GM18909 (cell line): ENCODE measurements at regions not wholly inside any gene's neighbourhood (a gene's known extent, or its start where the extent isn't known, plus 50 kb on each side); places are given as distances from the start of the nearest gene placed in this dataset.

Experiments used
- ATAC-seq: cut with Tn5 transposase; IDR thresholded peaks from one replicate; pipeline ENCODE4 v1.9.1; 2021; ENCODE audit warnings: mild to moderate bottlenecking; ENCODE audit not compliant: unreplicated experiment, poor library complexity

DNA sequence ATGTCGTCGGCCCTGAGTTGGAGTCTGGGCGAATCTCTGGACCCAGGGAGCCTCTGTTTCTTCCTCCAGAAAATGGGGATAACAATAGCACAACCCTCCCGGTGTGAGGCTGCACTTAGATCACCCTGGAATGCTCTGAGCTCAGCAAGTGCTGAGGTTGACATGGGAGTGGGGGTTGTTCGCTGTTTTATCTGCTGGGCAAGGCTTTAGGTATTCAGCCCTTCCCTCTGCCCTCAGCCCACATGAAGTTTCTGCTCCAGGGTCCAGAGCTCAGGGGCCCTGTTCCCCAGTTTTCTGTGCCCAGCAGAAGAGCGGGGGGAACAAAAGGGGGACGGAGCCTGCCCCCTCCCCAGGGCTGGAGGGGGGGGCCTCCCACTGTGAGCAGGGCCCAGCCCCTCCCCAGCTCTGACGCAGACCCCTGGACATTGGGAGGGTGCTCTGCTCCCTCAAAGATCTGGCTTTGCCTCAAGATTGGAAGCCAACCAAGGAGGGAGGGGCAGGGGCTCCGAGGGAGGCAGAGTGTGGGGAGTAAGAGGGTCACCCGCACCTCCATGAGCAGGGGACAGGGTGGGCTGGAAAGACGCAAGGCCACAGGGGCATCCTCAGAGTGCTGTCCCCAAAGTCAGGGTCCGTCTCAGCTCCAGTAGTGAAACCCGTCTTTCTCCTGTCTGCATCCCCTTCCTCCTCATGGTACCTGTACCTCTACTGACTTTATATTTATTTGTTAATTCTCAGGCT is 215.6 kb downstream of the C9orf50 start:
- no peak for ATAC-seq

DNA sequence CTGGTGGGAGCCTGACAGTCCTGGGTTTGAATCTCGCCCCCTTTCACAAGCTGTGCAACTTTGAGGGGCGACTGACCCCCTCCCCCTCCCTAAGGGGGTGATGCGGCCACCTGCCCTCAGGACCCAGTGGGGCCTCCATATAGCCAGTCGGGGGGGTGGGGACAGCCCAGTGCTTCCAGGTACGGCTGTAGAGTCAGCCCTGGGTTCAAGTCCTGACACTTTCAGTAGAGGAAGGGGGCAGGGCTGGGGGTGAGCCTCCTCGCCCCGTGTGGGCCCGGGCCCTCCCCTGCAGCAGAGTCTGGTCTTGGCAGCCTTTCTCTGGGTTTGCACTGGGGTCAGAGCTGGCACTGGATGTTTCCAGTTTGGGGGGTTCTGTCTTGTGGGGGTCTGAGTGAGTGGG is 216.3 kb downstream of the C9orf50 start:
- ATAC-seq, result no peak

DNA sequence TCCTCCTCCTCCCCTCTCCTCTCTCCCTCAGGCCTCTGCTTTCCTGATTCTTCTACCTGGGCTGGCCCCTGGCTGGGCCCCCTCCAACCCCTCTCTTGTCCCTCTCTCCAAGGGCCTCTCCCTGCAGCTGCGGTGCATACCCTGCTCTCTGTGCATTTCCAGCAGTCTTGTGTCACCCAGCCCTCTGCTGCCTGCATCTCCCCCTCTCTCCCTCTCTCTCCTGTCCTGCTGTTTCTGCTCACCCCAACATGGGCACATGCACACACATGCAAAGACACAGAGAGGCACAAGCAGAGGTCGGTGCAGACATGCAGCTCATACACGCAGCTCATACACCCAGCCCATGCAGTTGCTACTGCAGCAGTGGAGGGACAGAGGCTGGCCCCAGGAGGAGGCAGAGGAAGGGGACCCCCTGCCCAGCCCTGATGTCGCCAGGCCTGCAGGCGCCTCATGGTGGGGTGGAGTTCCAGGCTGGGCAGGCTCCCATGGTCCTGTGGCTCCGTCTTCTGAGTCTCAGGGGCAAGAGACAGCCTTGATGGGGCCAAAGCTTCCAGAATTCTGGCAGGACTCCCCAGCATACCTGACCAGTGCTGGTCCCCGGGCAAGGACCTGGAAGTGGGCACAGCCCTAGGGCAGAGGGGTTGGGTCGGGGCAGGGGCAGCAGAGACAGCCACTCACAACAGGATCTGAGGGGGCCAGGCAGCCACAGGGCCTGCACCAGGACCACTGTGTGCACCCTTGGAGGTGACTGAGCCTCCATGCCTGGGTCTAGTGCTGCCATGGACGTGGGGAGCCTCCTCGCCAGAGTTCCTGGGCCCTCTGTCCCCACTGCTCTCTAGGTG is 216.9 kb downstream of the C9orf50 start:
- no peak for ATAC-seq

DNA sequence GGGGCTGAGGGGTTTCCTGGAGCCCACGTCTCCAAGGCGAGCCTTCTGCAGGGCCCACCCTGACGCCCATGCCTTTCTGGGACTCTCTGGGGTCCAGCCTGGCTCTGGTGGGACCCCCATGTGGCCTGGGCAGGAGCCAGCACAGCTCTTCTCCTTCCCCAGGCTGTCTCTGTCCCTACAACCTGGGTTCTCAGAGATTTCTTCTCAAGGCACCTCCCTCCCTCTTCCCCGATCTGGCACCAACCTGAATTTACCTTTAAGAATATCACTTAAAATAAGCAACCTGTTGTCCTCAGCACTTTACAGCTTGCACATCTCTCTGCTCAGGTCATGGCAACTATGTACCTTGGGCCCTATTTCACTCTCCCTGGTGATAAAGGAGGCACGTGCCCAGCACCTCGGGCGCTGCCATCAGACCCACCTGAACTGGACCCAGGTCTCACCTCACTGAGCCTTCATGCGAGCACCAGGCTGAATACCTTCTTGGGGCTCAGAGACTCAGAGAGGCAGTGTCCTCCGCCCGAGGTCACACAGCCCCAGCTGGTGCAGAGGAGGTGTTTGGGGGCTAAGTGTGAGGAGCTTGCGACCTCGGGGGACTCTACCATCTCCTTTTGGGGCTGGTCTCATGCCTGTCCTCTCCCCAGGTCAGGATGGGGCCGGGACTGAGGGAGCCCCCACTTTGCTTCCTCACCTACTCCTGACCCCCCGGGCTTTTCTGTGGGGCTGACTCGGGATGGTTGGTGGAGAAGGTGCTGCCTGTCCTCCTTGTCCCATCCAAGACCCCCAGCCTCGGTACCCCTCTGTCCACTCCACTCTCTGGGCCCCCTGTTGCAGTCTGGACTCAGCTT is 217.7 kb downstream of the C9orf50 start:
- no peak for ATAC-seq

DNA sequence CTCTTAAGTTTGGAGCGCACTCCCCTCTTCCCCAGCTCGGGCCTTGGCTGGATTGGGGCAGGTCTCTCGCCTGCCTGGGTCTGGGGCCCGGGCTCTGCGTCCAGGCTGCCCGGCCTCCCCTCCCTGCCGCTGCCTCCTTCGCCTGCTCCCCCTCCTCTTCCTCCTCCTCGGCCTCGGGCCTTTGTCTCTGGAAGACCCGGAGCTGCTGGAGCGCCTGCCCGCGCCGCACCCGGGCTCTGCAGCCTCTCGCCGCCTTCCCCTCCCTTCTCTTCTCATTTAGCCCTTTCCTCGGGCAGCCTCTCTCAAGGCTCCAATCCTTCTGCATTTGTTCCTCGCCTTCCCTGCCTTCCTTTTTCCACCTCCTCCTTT is 218.5 kb downstream of the C9orf50 start:
- no peak for ATAC-seq

DNA sequence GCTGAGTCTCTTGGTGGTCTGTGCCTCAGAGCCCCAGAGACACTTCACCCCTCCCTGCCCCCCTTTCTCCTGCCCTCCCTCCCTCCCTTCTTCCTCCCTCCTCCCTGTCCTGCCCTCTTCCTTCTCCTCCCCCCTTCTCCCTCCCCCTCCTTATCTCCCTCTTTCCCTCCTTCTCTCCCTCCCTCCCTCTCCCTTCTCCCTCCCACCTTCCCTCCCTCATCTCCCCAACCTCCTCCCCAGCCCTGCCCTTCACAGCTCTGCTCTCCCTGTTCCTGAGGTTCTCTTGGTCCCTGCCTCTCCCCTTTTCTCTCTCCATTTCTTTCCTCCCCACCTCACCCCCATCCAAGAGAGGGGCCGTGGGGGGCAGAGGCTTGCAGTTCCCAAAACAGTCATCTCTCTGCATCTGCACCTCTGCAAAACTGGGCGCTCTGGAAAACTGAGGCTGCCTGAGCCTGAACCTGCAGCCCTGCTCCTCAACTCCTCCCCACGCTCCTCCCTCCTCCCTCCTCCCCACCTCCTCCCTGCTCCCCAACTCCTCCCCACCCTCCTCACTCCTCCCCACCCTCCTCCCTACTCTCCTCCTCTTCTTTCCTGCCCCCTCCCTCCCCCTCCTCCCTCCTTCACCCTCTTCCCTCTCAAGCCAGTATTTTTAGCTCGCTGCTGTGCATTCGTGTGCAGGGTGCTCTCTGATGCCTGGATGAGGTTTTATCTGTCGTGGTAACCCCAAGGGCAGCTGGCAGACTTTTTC is 219.1 kb downstream of the C9orf50 start:
- no peak for ATAC-seq

DNA sequence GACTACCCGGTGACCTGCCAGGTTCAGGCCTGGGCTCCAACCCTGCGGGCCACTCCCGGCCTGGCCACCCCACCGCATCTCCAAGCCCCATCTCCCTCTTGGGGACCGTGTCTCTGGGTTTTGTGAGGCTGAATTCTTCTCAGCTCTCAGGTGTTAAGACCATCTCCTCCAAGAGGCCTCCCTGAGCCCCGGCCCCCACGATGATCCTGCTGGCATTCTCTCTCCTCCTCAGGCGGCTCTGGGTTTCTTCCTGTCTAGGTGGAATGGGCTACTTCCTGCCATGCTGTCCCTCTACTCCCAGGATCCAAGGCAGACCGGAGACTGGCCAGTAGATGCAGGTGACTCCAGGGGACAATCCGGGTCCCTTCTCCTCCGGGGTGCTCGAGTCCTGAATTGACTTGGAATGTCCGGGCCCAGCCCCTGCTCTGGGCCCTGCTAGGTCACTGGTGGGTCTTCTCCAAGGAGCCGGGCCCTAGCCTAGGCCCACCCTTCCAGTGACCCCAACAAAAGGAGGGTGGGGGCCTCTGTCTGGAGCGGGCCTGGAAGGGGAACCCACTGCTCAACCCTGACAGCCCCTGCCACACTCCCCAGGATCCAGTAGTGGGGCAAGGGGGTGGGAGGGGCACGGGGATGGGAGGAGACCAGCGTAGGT is 219.8 kb downstream of the C9orf50 start:
- ATAC-seq, result no peak

DNA sequence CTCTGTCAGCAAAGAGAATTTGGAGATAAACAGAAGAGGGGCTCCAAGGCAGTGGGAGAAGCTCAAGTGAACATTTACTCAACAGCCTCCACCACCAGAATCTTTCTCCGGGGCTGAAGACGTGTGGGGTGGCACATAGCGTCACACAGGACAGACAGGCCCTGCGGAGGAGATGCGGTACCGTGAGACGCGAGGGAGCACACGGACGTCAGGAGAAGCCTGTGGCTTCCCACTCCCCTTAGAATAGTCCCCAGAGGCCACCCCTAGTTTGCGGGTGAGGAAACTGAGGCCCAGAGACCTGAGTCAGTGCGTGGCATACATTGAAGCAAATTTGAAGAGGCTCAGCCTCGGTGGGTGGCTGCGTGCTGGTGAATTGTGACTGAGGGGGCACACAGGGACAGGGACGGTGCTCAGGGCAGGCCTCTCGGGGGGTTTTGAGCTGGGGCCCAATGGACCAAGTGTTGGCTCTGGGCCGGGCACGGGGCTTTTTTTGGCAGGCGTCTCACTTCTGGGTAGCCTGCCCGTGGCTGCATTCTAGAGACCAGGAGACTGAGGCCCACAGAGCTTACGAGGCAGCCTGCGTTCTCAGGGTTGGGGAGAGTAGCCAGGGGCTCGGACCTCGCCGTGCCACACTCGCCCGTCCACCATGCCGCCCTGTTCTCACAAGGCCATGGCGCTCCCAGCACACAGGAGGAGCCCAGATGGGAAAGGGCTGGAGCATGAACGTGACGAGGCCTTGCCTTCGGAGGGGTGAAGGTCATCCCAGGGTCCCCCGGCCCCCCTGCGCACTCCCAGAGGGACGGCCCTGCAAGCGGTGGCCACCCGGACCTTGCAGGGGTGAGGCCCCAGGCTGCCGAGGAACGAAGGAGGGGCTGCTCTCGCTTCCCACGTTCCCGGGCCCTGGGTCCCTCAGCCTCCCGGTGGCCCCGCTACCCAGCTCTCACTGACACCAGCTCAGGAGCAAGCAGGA is 220.6 kb downstream of the C9orf50 start:
- no peak for ATAC-seq

DNA sequence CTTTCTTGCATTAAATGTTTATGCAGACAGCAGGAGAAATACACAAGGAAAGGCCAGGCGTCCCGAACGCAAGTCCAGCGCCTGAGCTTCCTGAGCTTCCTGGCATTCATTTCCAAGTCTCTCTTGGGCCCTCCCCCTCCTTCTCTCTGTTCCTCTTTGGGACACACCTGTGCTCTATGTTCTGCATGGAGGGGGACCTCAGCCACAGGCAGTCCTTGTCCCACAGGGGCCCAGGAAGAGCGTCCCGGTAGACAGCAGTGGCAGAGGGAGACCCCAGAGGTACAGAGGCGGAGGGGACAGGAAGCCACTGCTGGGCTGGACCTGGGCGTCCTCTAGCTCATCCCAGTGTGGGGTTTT is 221.3 kb downstream of the C9orf50 start:
- no peak for ATAC-seq

DNA sequence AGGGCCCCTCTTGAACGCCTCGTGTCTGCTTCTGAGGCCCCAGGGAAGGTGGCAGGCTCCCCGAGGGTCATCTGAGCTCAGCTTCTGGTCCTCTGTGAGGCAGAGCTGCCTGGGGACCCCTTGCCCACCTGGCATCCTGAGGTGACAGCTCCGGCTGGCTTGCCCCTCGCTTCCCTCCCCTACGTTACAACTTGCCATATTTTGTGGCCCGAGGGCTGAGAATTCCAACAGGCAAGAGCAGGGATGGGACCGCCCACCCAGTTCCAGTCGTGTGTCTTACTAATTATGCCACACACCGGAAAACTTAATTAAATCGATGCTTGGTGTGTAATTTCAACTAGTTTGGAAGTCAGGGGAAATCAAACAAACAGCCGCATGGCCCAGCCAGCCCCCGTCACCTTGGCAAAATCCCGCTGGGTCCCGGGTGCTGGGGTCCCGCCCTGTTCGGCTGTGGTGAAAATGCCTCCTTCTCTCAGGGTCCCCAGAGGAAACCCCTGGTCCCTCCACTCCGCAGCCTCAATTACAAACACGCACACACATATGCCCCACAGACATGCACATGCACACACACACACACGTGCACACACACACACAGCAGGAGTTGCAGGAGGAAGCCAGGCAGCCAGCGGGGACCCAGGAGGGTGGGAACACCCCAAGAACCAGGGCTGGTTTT is 221.0 kb upstream of the IER5L start:
- ATAC-seq, result no peak

DNA sequence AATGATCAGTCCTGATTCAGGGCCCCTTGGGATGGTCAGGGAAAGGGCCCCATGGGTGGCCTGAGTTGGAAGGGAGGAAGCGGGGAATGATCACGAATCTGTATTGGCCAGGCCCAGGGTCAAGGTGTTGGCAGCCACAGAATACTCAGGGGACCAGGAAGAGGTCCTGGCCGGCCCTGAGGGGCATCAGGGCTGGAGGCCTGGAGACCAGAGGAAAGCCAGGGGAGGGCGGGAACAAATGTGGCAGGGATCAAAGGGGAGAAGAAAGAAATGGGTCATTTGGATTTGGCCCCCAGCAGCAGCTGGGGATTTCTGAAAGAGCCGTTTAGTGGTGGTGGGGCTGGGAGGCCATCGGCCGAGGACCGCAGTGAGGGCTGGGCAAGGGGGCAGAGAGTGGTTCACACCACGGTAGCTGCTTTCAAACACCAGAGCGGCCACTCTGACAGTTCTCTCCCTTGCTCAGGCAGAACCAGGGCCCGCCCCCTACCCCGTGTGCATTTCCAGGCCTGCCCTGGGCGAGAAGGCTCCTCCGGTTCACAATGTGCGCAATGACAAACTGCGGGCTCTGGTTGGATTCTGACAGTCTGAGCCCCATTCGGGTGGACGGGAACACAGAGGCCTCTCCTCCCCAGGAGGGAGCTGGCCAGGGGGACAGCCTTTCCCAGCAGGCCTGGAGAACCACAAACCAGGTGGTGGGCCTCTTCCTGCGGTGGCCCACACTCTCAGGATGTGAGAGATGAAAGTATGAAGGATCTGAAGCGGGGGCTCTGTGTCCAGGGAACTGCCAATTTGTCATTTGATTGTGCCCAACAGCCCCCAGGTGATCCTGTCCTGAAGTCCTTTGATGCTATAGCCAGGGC is 220.3 kb upstream of the IER5L start:
- no peak for ATAC-seq

DNA sequence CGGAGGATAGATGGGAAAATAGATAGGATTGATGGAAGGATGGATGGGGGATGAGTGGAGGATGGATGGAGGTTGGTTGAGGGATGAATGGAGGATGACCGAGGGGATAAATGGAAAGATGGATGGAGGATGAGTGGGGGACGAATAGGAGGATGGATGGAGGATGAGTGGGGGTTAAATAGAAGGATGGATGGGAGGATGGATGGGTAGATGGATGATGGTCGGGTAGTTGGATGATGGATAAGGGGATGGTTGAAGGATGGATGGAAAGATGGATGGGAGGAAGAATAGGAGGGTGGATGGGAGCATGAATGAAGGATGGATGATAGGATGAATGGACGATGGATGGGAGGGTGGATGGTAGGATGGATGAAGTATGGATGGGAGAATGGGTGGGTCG is 219.3 kb upstream of the IER5L start:
- no peak for ATAC-seq

DNA sequence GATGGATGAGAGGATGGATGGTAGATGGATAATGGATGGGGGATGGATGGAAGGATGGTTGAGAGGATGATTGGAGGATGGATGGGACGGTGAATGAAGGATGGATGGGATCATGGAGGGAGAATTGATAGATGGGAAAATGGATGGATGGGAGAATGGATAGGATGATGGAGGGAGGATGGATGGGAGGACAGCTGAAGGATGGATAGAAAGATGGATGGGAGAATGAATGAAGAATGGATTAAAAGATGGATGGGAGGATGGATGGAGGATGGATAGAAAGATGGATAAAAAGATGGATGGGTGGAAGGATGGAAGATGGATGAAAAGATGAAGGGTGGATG is 218.3 kb upstream of the IER5L start:
- no peak for ATAC-seq

DNA sequence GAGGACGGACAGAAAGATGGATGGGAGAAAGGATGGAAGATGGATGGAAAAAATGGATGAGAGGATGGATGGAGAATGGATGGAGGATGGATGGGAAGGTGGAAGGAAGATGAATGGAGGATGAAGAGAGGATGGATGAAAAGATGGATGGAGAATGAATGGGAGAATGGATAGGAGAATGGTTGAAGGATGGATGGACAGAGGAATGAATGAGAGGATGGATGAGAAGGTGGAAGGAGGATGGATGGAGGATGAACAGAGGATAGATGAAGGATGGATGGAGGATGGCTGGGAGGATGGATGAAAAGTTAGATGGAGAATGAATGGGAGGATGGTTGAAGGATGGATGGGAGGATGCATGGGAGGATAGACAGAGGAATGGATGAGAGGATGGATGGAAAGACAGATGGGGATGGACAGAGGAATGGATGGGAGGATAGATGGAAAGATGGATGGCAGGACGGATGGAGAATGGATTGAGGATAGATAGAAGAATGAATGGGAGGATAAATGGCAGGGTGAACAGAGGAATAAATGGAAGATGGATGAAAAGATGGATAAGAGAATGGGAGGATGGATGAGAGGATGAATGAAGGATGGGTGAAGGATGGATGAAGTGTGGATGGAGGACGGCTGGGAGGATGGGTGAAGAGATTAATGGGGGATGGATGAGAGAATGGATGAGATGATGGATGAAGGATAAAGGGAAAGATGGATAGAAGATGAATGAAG is 217.7 kb upstream of the IER5L start:
- no peak for ATAC-seq

DNA sequence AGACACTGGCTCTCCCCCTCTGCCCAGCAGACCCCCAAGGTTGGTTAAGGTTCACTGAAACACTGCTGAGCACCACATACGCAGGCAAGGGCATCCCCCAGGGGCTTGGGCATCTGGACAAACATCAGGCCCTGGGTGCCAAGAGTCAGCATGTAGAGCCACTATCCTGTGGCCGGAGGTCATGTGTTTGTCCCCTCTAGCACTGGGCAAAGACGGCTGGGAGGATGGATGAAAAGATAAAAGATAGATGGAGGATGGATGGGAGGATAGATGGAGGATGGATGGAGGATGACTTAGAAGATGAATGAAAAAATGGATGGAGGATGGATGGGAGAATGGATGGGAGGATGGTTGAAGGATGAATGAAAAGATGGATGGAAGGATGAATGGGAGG is 216.8 kb upstream of the IER5L start:
- no peak for ATAC-seq

DNA sequence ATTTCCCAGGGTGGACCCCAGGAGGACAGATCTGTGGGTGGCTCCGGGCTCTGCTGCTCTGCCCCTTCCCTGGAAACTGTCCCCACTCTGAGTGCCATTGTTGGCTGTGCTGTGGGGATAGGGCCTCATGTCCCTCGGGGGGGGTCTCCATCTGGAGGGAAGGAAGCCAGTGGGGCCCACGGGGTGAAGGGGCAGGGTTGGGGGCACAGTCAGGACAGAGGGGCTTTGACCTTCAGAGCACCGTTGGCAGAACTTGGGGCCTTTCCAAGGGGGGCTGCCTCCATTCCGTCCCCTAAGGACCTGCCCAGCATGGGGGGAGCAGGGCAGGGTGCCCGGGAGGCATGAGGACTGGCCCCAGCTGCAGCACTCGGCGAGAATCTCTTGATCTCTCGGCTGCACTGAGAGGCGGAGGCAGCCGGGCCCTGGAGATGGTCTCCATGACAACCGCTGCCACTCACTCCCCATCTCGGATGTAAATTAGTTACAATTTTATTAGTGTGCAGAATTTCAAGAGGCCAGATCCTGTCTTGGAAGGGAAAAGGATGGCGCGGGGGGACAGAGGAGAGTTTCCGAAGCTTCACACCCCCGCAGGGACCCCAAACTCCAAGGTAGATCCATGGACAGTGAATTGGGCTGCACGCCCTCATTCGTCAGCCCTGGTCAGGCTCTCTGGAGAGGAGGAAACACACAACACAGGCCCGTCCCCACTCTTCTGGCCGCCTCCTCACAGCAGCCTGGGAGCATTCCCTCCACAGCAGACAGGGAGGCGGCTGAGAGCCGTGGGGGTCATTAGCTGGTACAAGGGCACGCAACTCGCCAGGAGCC is 216.2 kb upstream of the IER5L start:
- no peak for ATAC-seq
